Fibroblast of skin of right quadriceps (primary cell): ENCODE measurements at regions not wholly inside any gene's neighbourhood (a gene's known extent, or its start where the extent isn't known, plus 50 kb on each side); places are given as distances from the start of the nearest gene placed in this dataset.
A peak's percentile ranks its signal among the peaks of the same experiment; 100 is the strongest.

Experiments used
- DNase-seq: peaks from one replicate; pipeline ENCODE4 v3.0.0-alpha.2; 2013

DNA sequence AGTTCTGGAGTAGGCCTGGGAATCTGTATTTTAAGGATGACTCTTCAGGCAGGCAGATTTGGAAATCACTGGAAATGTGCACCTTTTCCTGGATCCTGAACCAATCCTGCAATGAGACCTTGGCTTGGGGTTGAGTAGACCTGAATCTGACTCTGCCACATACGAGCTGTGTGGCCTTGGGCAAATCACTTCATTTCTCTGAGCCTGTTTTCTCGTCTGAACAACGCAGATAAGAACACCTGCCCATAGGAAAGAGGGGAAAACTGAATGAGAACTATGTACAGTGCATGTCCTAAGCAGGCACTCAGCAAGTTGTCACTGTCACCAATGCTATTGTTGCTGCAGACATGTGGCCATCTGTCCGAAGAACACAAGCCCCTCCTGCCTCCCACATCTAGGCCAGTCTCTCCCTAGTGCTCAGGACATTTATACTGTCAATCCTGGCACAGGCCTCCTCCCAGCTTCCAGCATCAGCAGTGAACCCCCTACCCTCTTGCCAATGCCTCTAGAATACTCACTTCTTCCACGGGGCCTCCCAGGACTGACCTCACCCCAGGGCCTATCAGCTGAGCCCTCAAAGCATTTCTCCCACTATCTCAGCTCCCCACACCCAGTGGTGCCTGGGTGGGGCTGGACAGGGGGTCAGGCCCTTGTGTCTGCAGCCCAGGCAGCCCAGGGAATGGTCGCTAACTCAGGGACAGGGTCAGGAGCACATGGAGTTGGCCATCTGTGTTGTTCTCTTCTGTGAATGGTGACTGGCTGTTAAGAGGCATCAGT lies 88.8 kb upstream of the ZBTB40 start:
- no peak for DNase-seq

DNA sequence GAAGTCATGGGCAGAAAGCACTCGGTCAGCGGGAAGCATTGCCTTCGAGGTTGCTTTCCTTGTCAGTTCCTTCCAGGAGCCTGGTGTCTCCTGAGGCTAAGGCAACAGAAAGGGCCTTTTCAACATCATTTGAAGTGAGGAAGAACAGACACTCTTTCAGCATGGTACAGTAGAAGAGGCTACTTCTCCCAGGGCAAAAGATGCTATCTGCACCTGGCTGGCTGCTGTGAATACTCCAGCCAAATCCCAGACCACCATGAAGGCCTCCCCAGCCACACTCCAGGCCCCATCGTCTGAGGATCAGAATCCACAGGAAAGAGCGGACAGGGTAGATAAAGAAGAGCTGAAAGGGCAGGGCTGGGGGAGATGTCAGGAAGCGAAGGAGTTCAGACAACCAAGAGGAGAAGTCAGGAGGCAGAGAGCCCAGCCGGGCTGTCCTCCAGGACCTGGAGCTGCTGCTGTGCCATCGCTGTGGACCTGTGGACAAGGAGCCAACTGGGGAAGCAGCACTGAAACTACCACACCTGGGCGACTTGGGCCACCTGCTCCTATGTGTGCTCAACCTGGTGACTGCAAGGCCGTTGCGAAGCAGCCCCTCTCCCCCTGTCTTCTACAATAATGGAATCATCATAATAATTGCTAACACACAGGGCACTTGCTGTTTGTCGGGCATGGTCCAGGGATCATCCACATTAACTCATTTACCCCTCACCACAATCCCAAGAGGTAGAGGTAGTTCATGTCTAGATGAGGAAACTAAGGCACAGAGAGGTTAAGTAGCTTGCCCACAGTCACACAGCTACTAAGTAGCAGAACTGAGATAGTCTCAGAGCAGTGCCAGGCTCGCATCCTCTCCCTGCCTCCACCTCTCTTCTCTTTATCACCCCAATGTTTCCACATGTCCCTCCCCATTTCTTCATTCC lies 88.0 kb upstream of the ZBTB40 start:
- DNase-seq = no peak

DNA sequence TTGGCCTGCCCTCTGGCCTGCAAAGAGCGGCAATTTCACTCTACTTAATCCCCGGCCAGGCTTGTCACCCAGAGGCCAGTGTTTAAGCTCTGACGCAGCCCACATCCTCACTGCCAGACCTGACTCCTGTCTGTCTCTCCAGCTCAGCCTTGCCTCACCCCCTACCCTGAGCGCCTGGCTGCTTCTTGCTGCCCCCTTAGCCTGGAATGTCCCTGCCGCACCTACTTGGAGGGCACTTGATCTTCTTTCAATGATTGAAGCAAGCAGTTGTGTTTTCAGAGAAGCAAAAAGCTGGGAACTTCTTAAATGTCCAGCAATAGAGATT lies 87.4 kb upstream of the ZBTB40 start:
- DNase-seq = no peak

GRCh38 chr1:22364764-22365163 lies 86.9 kb upstream of the ZBTB40 start:
- DNase-seq = no peak

- DNase-seq = peak; percentile 74
These were observed 86.0 kb upstream of the ZBTB40 start for GRCh38 chr1:22365331-22366295.

- no peak for DNase-seq
These were observed 85.3 kb upstream of the ZBTB40 start for GRCh38 chr1:22366346-22366745.

DNA sequence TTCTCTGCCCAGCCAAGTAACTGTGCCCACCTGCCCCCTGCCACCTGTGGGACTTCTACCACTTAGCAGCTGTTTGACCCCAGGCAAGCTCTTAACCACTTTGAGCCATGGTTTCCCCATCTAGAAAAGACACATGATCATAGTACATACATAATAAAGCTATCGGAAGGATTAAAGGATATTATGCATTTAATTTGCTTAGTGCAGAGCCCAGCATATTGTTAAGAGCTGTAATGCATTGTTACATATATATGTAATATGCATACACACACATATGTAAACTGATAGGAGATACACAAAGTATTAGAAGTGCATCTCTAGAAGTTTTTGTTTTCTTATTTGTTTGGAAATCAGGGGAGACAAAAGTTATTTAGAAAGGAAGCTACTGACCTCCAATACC lies 83.5 kb upstream of the ZBTB40 start:
- DNase-seq = no peak

- no peak for DNase-seq
These were observed 82.1 kb upstream of the ZBTB40 start for GRCh38 chr1:22369294-22370189.

DNA sequence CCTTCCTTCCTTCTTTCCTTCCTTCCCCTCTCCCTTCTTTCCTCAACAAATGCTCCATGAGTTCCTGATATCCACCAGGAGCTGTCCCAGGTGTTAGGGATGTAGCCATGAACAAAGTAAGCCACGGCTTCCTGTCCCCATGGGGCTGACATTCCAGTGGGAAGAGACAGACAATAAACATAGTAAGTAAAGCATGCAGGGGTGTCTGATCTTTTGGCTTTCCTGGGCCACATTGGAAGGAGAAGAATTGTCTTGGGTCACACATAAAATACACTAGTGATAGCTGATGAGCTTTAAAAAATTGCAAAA lies 81.5 kb upstream of the ZBTB40 start:
- no peak for DNase-seq

- no peak for DNase-seq
These were observed 80.2 kb upstream of the ZBTB40 start for GRCh38 chr1:22371408-22371807.

GRCh38 chr1:22373252-22373651 lies 78.4 kb upstream of the ZBTB40 start:
- DNase-seq = no peak

DNA sequence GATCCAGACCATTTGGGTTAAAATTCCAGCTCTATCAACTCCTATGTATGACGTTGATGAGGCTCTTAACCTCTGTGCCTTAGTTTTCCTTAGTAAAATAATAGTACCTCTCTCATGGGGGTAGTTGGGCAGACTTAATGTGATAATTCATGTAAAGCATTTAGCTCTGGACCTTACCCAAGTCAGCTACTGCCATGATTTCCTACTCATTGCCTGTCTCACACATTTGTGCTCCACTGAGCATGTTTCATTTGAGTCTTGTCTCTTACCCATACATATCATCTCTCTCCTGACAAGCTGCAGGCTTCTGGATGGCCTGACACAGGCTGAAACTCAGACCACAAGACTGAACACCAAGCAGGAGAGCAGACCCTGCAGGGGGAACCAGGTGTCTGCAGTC lies 77.7 kb upstream of the ZBTB40 start:
- no peak for DNase-seq

- no peak for DNase-seq
These were observed 76.0 kb upstream of the ZBTB40 start for GRCh38 chr1:22375601-22376000.

- no peak for DNase-seq
These were observed 75.7 kb upstream of the ZBTB40 start for GRCh38 chr1:22376001-22376400.

DNA sequence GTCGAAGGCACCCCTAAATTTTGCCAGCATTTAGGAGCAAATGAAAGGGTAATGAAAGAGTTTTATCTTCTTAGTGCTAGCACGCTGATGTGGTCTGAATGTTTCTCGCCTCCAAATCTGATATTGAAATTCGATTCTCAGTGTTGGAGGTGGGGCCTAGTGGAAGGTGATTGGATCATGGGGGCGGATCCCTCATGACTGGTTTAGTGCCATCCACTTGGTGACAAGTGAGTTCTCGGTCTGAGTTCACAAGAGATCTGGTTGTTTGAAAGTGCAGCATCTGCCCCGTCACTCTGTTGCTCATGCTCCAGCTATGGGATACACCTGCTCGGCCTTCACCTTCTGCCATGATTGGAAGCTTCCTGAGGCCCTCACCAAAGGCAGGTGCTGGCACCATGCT lies 75.1 kb upstream of the ZBTB40 start:
- no peak for DNase-seq

DNA sequence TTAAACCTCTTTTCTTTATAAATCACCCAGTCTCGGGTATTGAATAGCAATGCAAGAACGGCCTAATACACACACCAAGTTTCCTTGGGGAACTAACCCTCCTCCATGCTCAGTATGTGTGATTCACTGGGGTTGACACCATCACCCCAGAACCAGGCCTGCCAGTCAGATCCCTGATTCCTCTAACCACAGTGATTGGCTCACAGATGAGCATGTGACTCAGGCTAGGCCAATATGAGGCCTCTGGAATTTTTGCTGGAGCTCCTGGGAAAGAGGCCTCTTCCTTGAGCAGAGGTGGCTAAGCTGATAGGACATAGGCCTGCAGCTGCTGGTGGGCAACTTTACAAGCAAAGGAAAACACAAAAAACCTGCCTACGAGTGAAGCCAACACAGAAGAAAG lies 74.7 kb upstream of the ZBTB40 start:
- DNase-seq = peak; percentile 18

DNA sequence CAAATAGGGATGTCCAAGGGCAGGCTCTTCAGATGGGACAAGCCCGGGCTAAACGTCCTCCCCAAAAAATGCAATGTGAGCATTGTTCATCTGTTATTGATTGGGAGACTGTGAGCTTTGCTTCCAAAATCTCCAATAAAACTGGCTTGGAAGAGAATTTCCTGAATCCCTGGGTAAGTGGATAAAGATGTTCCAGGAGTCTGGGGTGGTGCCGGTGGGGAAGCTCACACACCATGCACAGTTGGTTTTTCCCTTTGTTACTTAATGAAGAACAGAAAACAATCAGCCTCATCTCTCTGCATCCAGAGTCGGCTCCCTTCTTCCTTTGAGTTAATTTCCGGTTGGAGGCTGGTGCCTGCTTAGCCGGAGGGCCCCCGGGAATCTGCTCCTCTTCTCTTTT lies 72.1 kb upstream of the ZBTB40 start:
- DNase-seq = peak; percentile 57

DNA sequence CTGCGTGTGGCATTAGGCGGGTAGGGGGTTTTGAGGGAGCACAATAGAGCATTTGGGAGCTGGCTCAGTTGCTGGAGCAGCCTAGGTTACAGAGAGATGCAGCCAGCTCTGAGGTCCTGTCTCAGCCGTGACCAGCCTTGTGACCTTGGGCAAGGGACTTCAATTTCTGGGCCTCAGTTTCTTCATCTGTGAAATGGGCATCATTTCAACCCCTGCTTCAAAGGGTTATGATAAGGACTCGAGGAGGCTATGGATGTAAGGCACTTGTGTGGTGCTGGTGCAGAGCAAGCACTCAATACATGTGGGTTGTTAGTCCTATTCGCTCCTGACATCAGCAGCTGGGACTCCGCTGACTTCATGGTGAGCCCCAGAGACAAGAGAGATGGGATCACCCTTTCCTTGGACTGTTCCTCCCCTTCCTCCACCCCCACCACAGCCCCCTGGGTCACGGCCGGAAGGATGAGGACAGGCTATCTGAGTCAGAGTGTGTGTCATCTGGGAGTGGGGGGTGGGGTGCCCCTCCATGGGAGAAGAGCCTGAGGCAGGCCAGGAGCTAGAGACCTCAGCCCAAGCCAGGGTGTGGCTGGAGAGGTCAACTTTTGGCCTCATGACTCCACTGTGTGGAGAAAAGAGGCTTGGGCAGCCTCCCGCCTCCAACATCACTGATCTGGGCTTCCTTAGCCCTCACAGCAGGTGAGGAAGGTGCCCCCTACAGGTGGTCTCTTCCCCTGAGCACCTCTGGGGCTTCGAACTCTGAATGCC lies 71.4 kb upstream of the ZBTB40 start:
- peak; percentile 79 for DNase-seq

DNA sequence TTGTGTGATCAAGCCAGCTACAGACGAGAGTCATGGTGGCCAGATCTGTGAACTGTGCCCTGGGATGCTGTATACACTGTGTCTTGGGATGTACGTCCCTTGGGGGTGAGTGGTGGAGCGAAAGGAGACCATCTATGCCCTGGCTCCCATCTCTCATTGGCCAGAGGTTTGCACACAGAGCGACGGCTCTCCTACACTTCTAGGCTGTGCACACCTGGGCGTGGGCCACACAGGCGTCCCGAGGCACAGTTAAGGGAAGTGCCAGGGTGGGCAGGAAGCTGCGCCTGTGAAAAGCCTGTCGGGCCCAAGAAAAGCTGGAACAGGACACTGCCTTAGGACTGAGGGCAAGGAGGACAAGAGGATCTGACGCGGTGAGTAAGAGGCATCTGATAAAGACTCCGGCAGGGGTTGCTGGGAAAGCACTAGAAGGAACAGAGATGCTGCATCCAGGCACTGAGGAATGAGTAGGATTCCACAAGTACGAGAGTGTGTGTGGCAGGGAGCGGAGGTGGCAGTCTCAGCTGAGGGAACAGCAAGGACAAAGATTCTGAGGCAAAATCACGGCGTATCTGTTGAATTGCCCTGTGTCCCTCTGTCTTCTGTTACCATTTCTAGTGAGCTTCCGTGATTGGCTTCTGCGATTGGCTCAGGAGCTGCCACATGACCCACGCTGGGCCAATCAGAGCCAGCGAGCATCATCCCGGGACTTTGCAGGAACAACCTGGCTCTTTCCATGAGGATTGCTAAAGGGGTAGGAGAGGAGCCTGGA lies 67.9 kb upstream of the ZBTB40 start:
- no peak for DNase-seq

GRCh38 chr1:22385537-22385936 lies 66.1 kb upstream of the ZBTB40 start:
- no peak for DNase-seq

GRCh38 chr1:22386774-22387173 lies 64.9 kb upstream of the ZBTB40 start:
- DNase-seq = no peak
